ENCODE measurements at regions not wholly inside any gene's neighbourhood (a gene's known extent, or its start where the extent isn't known, plus 50 kb on each side); places are given as distances from the start of the nearest gene placed in this dataset.
"Not testable (repeated sequence)": the region's sequence is repeated elsewhere in the genome, so short reads cannot be mapped to it uniquely, and the experiment has no call there.

GRCh38 chr10:9437131-9437530, 1382.6 kb downstream of the GATA3 start:
- Histone ChIP-seq H3K36me3 (ENCODE audit: insufficient read depth, low read depth, low read length) (no peaks in the 10 kb centered on the region), H3K27me3 (ENCODE audit: insufficient read depth, low read length) (no peaks in the 10 kb centered on the region), H3K9ac (ENCODE audit: low read depth, low read length) (no peak overlapping the region), H3K4me3 (ENCODE audit: low read length) (no peak overlapping the region), H3K9me3 (ENCODE audit: insufficient read depth, low read depth, low read length) (no peaks in the 10 kb centered on the region), H3K4me1 (ENCODE audit: insufficient read depth, low read length) (no peaks in the 10 kb centered on the region), H3K27ac (ENCODE audit: low read length) (no peak overlapping the region)

- H3K4me1 ChIP-seq (ENCODE audit: insufficient read depth, low read length), result no peaks in the 10 kb centered on the region
- H3K27me3 ChIP-seq (ENCODE audit: insufficient read depth, low read length), result no peaks in the 10 kb centered on the region
- H3K9ac ChIP-seq (ENCODE audit: low read depth, low read length), result no peak overlapping the region
- no peaks in the 10 kb centered on the region for H3K9me3 ChIP-seq (ENCODE audit: insufficient read depth, low read depth, low read length)
- H3K27ac ChIP-seq (ENCODE audit: low read length), result no peak overlapping the region
- H3K36me3 ChIP-seq (ENCODE audit: insufficient read depth, low read depth, low read length), result no peaks in the 10 kb centered on the region
- no peak overlapping the region for H3K4me3 ChIP-seq (ENCODE audit: low read length)
Measured at GRCh38 chr10:9443758-9444157, 1389.3 kb downstream of the GATA3 start.

GRCh38 chr10:9449530-9449929, 1395.0 kb downstream of the GATA3 start:
- Histone ChIP-seq H3K9me3 (ENCODE audit: insufficient read depth, low read depth, low read length) (peaks cover 6% of the 10 kb centered on the region), H3K36me3 (ENCODE audit: insufficient read depth, low read depth, low read length) (no peaks in the 10 kb centered on the region), H3K4me1 (ENCODE audit: insufficient read depth, low read length) (no peaks in the 10 kb centered on the region), H3K27ac (ENCODE audit: low read length) (no peak overlapping the region), H3K4me3 (ENCODE audit: low read length) (no peak overlapping the region), H3K9ac (ENCODE audit: low read depth, low read length) (no peak overlapping the region), H3K27me3 (ENCODE audit: insufficient read depth, low read length) (no peaks in the 10 kb centered on the region)

GRCh38 chr10:9450801-9451200, 1396.3 kb downstream of the GATA3 start:
- Histone ChIP-seq H3K27me3 (ENCODE audit: insufficient read depth, low read length) (no peaks in the 10 kb centered on the region), H3K4me3 (ENCODE audit: low read length) (no peak overlapping the region), H3K27ac (ENCODE audit: low read length) (no peak overlapping the region), H3K36me3 (ENCODE audit: insufficient read depth, low read depth, low read length) (no peaks in the 10 kb centered on the region), H3K4me1 (ENCODE audit: insufficient read depth, low read length) (no peaks in the 10 kb centered on the region), H3K9me3 (ENCODE audit: insufficient read depth, low read depth, low read length) (peaks cover 6% of the 10 kb centered on the region), H3K9ac (ENCODE audit: low read depth, low read length) (no peak overlapping the region)

- no peak overlapping the region for H3K4me3 ChIP-seq (ENCODE audit: low read length)
- H3K36me3 ChIP-seq (ENCODE audit: insufficient read depth, low read depth, low read length), result no peaks in the 10 kb centered on the region
- peaks cover 6% of the 10 kb centered on the region for H3K9me3 ChIP-seq (ENCODE audit: insufficient read depth, low read depth, low read length)
- no peak overlapping the region for H3K27ac ChIP-seq (ENCODE audit: low read length)
- H3K9ac ChIP-seq (ENCODE audit: low read depth, low read length), result no peak overlapping the region
- no peaks in the 10 kb centered on the region for H3K27me3 ChIP-seq (ENCODE audit: insufficient read depth, low read length)
- no peaks in the 10 kb centered on the region for H3K4me1 ChIP-seq (ENCODE audit: insufficient read depth, low read length)
Measured at GRCh38 chr10:9451211-9451773, 1396.8 kb downstream of the GATA3 start.

GRCh38 chr10:9452056-9452455, 1397.6 kb downstream of the GATA3 start:
- Histone ChIP-seq H3K9ac (ENCODE audit: low read depth, low read length) (no peak overlapping the region), H3K4me3 (ENCODE audit: low read length) (no peak overlapping the region), H3K4me1 (ENCODE audit: insufficient read depth, low read length) (no peaks in the 10 kb centered on the region), H3K27me3 (ENCODE audit: insufficient read depth, low read length) (no peaks in the 10 kb centered on the region), H3K36me3 (ENCODE audit: insufficient read depth, low read depth, low read length) (no peaks in the 10 kb centered on the region), H3K9me3 (ENCODE audit: insufficient read depth, low read depth, low read length) (peaks cover 6% of the 10 kb centered on the region), H3K27ac (ENCODE audit: low read length) (no peak overlapping the region)

GRCh38 chr10:9453871-9454270, 1399.4 kb downstream of the GATA3 start:
- not testable (repeated sequence) for H3K4me3 ChIP-seq (ENCODE audit: low read length); H3K9ac ChIP-seq (ENCODE audit: low read depth, low read length); H3K27me3 ChIP-seq (ENCODE audit: insufficient read depth, low read length); H3K27ac ChIP-seq (ENCODE audit: low read length); H3K4me1 ChIP-seq (ENCODE audit: insufficient read depth, low read length); H3K36me3 ChIP-seq (ENCODE audit: insufficient read depth, low read depth, low read length); H3K9me3 ChIP-seq (ENCODE audit: insufficient read depth, low read depth, low read length)

- H3K36me3 ChIP-seq (ENCODE audit: insufficient read depth, low read depth, low read length), result no peaks in the 10 kb centered on the region
- no peak overlapping the region for H3K27ac ChIP-seq (ENCODE audit: low read length)
- H3K4me3 ChIP-seq (ENCODE audit: low read length), result no peak overlapping the region
- no peaks in the 10 kb centered on the region for H3K9me3 ChIP-seq (ENCODE audit: insufficient read depth, low read depth, low read length)
- H3K4me1 ChIP-seq (ENCODE audit: insufficient read depth, low read length), result no peaks in the 10 kb centered on the region
- H3K9ac ChIP-seq (ENCODE audit: low read depth, low read length), result no peak overlapping the region
- H3K27me3 ChIP-seq (ENCODE audit: insufficient read depth, low read length), result no peaks in the 10 kb centered on the region
Measured at GRCh38 chr10:9469663-9470205, 1415.2 kb downstream of the GATA3 start.

GRCh38 chr10:9470581-9470980, 1416.1 kb downstream of the GATA3 start:
- no peaks in the 10 kb centered on the region for H3K36me3 ChIP-seq (ENCODE audit: insufficient read depth, low read depth, low read length)
- no peaks in the 10 kb centered on the region for H3K9me3 ChIP-seq (ENCODE audit: insufficient read depth, low read depth, low read length)
- H3K9ac ChIP-seq (ENCODE audit: low read depth, low read length), result no peak overlapping the region
- no peak overlapping the region for H3K4me3 ChIP-seq (ENCODE audit: low read length)
- no peaks in the 10 kb centered on the region for H3K27me3 ChIP-seq (ENCODE audit: insufficient read depth, low read length)
- H3K4me1 ChIP-seq (ENCODE audit: insufficient read depth, low read length), result no peaks in the 10 kb centered on the region
- no peak overlapping the region for H3K27ac ChIP-seq (ENCODE audit: low read length)

GRCh38 chr10:9501944-9502343, 1447.5 kb downstream of the GATA3 start:
- H3K9ac ChIP-seq (ENCODE audit: low read depth, low read length), result no peak overlapping the region
- H3K27me3 ChIP-seq (ENCODE audit: insufficient read depth, low read length), result no peaks in the 10 kb centered on the region
- no peak overlapping the region for H3K4me3 ChIP-seq (ENCODE audit: low read length)
- no peaks in the 10 kb centered on the region for H3K4me1 ChIP-seq (ENCODE audit: insufficient read depth, low read length)
- H3K9me3 ChIP-seq (ENCODE audit: insufficient read depth, low read depth, low read length), result no peaks in the 10 kb centered on the region
- H3K27ac ChIP-seq (ENCODE audit: low read length), result no peak overlapping the region
- no peaks in the 10 kb centered on the region for H3K36me3 ChIP-seq (ENCODE audit: insufficient read depth, low read depth, low read length)

- no peaks in the 10 kb centered on the region for H3K9me3 ChIP-seq (ENCODE audit: insufficient read depth, low read depth, low read length)
- no peaks in the 10 kb centered on the region for H3K27me3 ChIP-seq (ENCODE audit: insufficient read depth, low read length)
- H3K9ac ChIP-seq (ENCODE audit: low read depth, low read length), result no peak overlapping the region
- H3K36me3 ChIP-seq (ENCODE audit: insufficient read depth, low read depth, low read length), result no peaks in the 10 kb centered on the region
- no peaks in the 10 kb centered on the region for H3K4me1 ChIP-seq (ENCODE audit: insufficient read depth, low read length)
- H3K27ac ChIP-seq (ENCODE audit: low read length), result no peak overlapping the region
- H3K4me3 ChIP-seq (ENCODE audit: low read length), result no peak overlapping the region
Measured at GRCh38 chr10:9504227-9504626, 1449.7 kb downstream of the GATA3 start.

GRCh38 chr10:9505546-9505945, 1451.1 kb downstream of the GATA3 start:
- Histone ChIP-seq H3K27me3 (ENCODE audit: insufficient read depth, low read length) (no peaks in the 10 kb centered on the region), H3K27ac (ENCODE audit: low read length) (no peak overlapping the region), H3K4me1 (ENCODE audit: insufficient read depth, low read length) (peaks cover 8% of the 10 kb centered on the region; the same call in 1 of the 2 replicates), H3K36me3 (ENCODE audit: insufficient read depth, low read depth, low read length) (no peaks in the 10 kb centered on the region), H3K4me3 (ENCODE audit: low read length) (no peak overlapping the region), H3K9ac (ENCODE audit: low read depth, low read length) (no peak overlapping the region), H3K9me3 (ENCODE audit: insufficient read depth, low read depth, low read length) (no peaks in the 10 kb centered on the region)
